Osteoblast (primary cell): ENCODE measurements at regions not wholly inside any gene's neighbourhood (a gene's known extent, or its start where the extent isn't known, plus 50 kb on each side); places are given as distances from the start of the nearest gene placed in this dataset.

Source experiments
- DNase-seq: peaks from one replicate; pipeline ENCODE4 v3.0.0; 2011; ENCODE audit warnings: low spot score, mixed read lengths; ENCODE audit not compliant: insufficient read length; ENCODE audit errors: missing footprints
- H2AFZ ChIP-seq: 2 replicates; pipeline ENCODE4 v1.6.0; 2011; ENCODE audit warnings: mild to moderate bottlenecking, low read length
- H3K27ac ChIP-seq: 2 replicates; pipeline ENCODE4 v1.5.1; 2011; ENCODE audit warnings: mild to moderate bottlenecking, low read depth, low read length, moderate library complexity
- H3K27me3 ChIP-seq: 2 replicates; pipeline ENCODE4 v1.6.0; 2012; ENCODE audit warnings: mild to moderate bottlenecking, control low read depth, inconsistent platforms, low read length, moderate library complexity; ENCODE audit not compliant: insufficient read depth
- H3K36me3 ChIP-seq: 2 replicates; pipeline ENCODE4 v1.5.1; 2011; ENCODE audit warnings: mild to moderate bottlenecking, low read length, control low read depth, moderate library complexity; ENCODE audit not compliant: insufficient read depth
- H3K4me1 ChIP-seq: 2 replicates; pipeline ENCODE4 v1.5.1; 2011; ENCODE audit warnings: mild to moderate bottlenecking, low read length, control low read depth, moderate library complexity; ENCODE audit not compliant: insufficient read depth
- H3K4me2 ChIP-seq: 2 replicates; pipeline ENCODE4 v1.6.0; 2011; ENCODE audit warnings: mild to moderate bottlenecking, low read length; ENCODE audit not compliant: insufficient read depth
- H3K4me3 ChIP-seq: fragments of 200-600 bp; sonication (generic); 3 replicates; pipeline ENCODE4 v1.5.1; 2012; ENCODE audit warnings: mild to moderate bottlenecking, low read length, inconsistent platforms; ENCODE audit not compliant: insufficient read depth
- H3K79me2 ChIP-seq: 2 replicates; pipeline ENCODE4 v1.6.0; 2012; ENCODE audit warnings: mild to moderate bottlenecking, low read length, control low read depth, inconsistent platforms; ENCODE audit not compliant: insufficient read depth
- H3K9me3 ChIP-seq: 2 replicates; pipeline ENCODE4 v1.5.1; 2011; ENCODE audit warnings: low read depth, low read length, control low read depth
- H4K20me1 ChIP-seq: 2 replicates; pipeline ENCODE4 v1.6.0; 2012; ENCODE audit warnings: mild to moderate bottlenecking, low read length, control low read depth; ENCODE audit not compliant: insufficient read depth
- TF ChIP-seq, protein P1 (sequence below): IDR thresholded peaks from 2 replicates; pipeline ENCODE4 v1.5.1; 2011; ENCODE audit warnings: mild to moderate bottlenecking, low read depth, low read length, moderate library complexity; ENCODE audit errors: extremely low read depth

DNA sequence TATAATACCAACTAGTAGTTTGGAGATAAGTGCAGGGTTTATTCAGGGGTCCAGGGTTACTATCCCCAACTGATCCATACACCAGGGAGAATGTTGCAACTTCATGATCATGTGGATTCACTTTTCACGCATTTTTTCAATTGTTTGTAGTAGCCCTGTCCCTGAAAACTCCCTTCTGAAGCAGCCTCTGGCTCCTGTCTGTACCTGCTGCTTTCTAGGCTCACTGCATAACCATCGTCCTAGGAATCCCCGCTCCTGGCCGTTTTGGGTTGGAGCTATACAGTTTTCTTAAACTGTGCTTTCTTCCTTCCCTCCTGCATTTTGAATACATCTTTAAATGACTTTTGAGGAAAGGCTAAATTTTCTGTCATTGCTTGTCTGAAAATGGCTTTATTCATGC, 154.1 kb downstream of the SDHAF3 start:
- H3K79me2 ChIP-seq = no peaks in the 10 kb centered on the region
- H3K4me3 ChIP-seq = no peak overlapping the region
- H3K9me3 ChIP-seq = no peaks in the 10 kb centered on the region
- no peak overlapping the region for H3K4me2 ChIP-seq
- no peaks in the 10 kb centered on the region for H4K20me1 ChIP-seq
- no peak for DNase-seq
- H3K4me1 ChIP-seq = no peaks in the 10 kb centered on the region
- H2AFZ ChIP-seq = no peak overlapping the region
- H3K27ac ChIP-seq = no peak overlapping the region
- no peaks in the 10 kb centered on the region for H3K36me3 ChIP-seq
- no peaks in the 10 kb centered on the region for H3K27me3 ChIP-seq
- TF ChIP-seq, protein P1, sequence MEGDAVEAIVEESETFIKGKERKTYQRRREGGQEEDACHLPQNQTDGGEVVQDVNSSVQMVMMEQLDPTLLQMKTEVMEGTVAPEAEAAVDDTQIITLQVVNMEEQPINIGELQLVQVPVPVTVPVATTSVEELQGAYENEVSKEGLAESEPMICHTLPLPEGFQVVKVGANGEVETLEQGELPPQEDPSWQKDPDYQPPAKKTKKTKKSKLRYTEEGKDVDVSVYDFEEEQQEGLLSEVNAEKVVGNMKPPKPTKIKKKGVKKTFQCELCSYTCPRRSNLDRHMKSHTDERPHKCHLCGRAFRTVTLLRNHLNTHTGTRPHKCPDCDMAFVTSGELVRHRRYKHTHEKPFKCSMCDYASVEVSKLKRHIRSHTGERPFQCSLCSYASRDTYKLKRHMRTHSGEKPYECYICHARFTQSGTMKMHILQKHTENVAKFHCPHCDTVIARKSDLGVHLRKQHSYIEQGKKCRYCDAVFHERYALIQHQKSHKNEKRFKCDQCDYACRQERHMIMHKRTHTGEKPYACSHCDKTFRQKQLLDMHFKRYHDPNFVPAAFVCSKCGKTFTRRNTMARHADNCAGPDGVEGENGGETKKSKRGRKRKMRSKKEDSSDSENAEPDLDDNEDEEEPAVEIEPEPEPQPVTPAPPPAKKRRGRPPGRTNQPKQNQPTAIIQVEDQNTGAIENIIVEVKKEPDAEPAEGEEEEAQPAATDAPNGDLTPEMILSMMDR = no peak

DNA sequence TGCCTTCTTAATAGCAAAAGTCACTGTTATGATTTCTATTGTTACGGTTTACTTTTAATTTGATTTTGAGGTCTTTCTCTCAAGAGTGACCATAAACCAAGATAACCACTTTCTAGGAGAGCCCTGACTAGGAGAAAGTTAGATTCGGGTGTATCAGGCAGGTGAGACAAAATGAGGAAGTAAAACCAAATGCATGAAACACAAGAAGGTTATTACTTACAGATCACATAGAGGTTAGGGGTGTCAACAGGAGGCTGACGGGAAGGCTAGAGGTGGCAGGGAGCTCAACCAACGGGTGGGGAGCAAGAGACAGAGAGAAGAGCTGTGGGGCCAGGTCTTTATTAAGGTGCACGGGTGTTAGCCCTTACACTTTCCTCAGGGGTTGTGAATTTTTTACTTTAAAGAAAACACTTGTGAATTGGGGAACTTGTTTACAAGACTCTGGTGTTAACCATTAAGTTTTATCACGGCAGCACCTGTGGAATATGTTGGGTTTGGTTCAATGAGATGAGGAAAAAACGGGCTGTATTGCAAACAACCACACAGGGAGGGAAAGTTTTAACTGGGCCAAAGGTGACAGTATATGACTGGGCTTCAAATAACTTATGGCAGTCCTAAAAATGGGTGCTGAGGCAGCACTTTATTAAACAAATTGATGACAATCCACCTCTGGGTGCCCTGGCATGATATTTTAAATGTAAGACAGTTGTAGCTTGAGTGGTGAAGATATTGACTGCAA, 154.9 kb downstream of the SDHAF3 start:
- no peak overlapping the region for H3K4me2 ChIP-seq
- peak; percentile 4 for DNase-seq
- no peaks in the 10 kb centered on the region for H3K79me2 ChIP-seq
- no peaks in the 10 kb centered on the region for H3K4me1 ChIP-seq
- no peak overlapping the region for H3K4me3 ChIP-seq
- H3K27ac ChIP-seq = no peak overlapping the region
- no peaks in the 10 kb centered on the region for H3K9me3 ChIP-seq
- H2AFZ ChIP-seq = no peak overlapping the region
- no peaks in the 10 kb centered on the region for H3K36me3 ChIP-seq
- H4K20me1 ChIP-seq = no peaks in the 10 kb centered on the region
- H3K27me3 ChIP-seq = no peaks in the 10 kb centered on the region
- TF ChIP-seq, protein P1 = no peak

DNA sequence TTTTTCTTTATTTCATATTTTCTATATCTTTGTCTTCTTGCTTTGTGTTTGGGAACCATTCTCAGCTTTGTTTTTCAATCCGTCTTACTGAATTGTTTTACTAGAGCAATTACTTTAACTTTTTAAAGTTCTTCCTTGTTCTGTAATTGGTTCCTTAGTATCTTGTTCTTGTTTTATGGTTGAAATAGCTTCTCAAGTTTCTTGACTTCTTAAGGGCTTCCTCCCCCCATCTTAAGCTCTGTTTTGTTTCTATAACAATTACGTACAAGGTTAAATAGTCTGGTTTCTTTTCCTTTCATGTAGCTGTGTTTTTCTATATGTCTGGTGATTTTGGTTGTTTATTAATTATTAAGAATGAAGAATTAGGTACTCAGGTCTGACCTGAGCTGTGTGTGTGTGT, 158.0 kb downstream of the SDHAF3 start:
- TF ChIP-seq, protein P1 = no peak
- H2AFZ ChIP-seq = no peak overlapping the region
- DNase-seq = no peak

DNA sequence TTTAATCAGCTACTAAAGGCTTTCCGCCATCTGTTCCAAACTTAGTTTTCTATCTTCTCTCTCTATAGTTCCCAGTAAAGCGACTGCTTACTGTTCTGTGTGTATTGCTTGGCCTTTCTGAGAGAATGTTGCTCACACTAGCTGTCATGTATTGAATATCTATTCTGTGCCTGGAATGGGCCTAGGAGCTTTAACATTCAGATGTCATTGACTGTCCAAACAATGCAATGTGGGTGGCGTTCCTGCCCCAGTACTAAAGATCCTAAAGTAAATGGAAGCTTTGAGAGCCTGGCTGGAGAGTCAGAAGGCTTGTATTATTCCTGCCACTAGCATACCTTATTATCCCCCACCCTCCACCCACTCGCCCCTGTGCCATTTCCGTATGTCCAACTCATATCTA, 163.5 kb downstream of the SDHAF3 start:
- H3K36me3 ChIP-seq = no peaks in the 10 kb centered on the region
- H3K79me2 ChIP-seq = no peaks in the 10 kb centered on the region
- H3K9me3 ChIP-seq = no peaks in the 10 kb centered on the region
- no peak overlapping the region for H2AFZ ChIP-seq
- TF ChIP-seq, protein P1 = no peak
- H3K27me3 ChIP-seq = no peaks in the 10 kb centered on the region
- no peak overlapping the region for H3K4me2 ChIP-seq
- no peaks in the 10 kb centered on the region for H4K20me1 ChIP-seq
- no peak overlapping the region for H3K4me3 ChIP-seq
- DNase-seq = no peak
- no peaks in the 10 kb centered on the region for H3K4me1 ChIP-seq
- H3K27ac ChIP-seq = no peak overlapping the region

More for the DNA sequence above, 158.0 kb downstream of the SDHAF3 start:
- Histone ChIP-seq H3K27ac (no peak overlapping the region), H3K4me1 (no peaks in the 10 kb centered on the region), H3K36me3 (no peaks in the 10 kb centered on the region), H3K9me3 (no peaks in the 10 kb centered on the region), H3K27me3 (no peaks in the 10 kb centered on the region), H4K20me1 (no peaks in the 10 kb centered on the region), H3K4me2 (no peak overlapping the region), H3K79me2 (no peaks in the 10 kb centered on the region), H3K4me3 (no peak overlapping the region)
